ENCODE measurements at regions not wholly inside any gene's neighbourhood (a gene's known extent, or its start where the extent isn't known, plus 50 kb on each side); places are given as distances from the start of the nearest gene placed in this dataset.

- Histone ChIP-seq H4K20me1 (ENCODE audit: insufficient read depth, low read length) (no peaks in the 10 kb centered on the region), H3K4me2 (ENCODE audit: low read length) (no peak overlapping the region), H3K79me2 (ENCODE audit: insufficient read depth, low read length) (no peaks in the 10 kb centered on the region), H3K4me3 (ENCODE audit: low read depth, low read length, poor library complexity, severe bottlenecking) (no peak overlapping the region), H3K4me1 (ENCODE audit: insufficient read depth, low read length, severe bottlenecking) (peaks cover 31% of the 10 kb centered on the region), H2AFZ (ENCODE audit: low read length) (no peak overlapping the region), H3K9me2 (ENCODE audit: low read depth, low read length) (no peaks in the 10 kb centered on the region), H3K9me3 (ENCODE audit: low read length) (no peaks in the 10 kb centered on the region), H3F3A (ENCODE audit: insufficient read depth, low read length) (no peaks in the 10 kb centered on the region), H3K27me3 (ENCODE audit: insufficient read depth, low read length) (no peaks in the 10 kb centered on the region), H3K9ac (ENCODE audit: low read length) (no peak overlapping the region), H3K36me3 (ENCODE audit: insufficient read depth, low read length) (no peaks in the 10 kb centered on the region), H3K27ac (ENCODE audit: low read depth, low read length, poor library complexity, severe bottlenecking) (no peak overlapping the region)
- no peak for TF ChIP-seq EZH2 (IDR thresholded peaks at IDR 0.05; ENCODE audit: borderline replicate concordance, low read length)
- TF ChIP-seq CTCF (IDR thresholded peaks at IDR 0.05; ENCODE audit: low read length) = no peak
Measured at GRCh38 chr13:50420718-50421472, 405.7 kb downstream of the KCNRG start.

GRCh38 chr13:50421473-50422130 lies 406.4 kb downstream of the KCNRG start:
- Histone ChIP-seq H3K9ac (ENCODE audit: low read length) (no peak overlapping the region), H3K4me1 (ENCODE audit: insufficient read depth, low read length, severe bottlenecking) (peaks cover 35% of the 10 kb centered on the region), H3K9me2 (ENCODE audit: low read depth, low read length) (no peaks in the 10 kb centered on the region), H3K79me2 (ENCODE audit: insufficient read depth, low read length) (no peaks in the 10 kb centered on the region), H4K20me1 (ENCODE audit: insufficient read depth, low read length) (no peaks in the 10 kb centered on the region), H3K4me3 (ENCODE audit: low read depth, low read length, poor library complexity, severe bottlenecking) (no peak overlapping the region), H2AFZ (ENCODE audit: low read length) (no peak overlapping the region), H3K36me3 (ENCODE audit: insufficient read depth, low read length) (no peaks in the 10 kb centered on the region), H3K9me3 (ENCODE audit: low read length) (no peaks in the 10 kb centered on the region), H3F3A (ENCODE audit: insufficient read depth, low read length) (no peaks in the 10 kb centered on the region), H3K4me2 (ENCODE audit: low read length) (no peak overlapping the region), H3K27me3 (ENCODE audit: insufficient read depth, low read length) (no peaks in the 10 kb centered on the region), H3K27ac (ENCODE audit: low read depth, low read length, poor library complexity, severe bottlenecking) (peak overlapping the region; percentile 54)
- TF ChIP-seq CTCF (IDR thresholded peaks at IDR 0.05; ENCODE audit: low read length) (no peak), EZH2 (IDR thresholded peaks at IDR 0.05; ENCODE audit: borderline replicate concordance, low read length) (no peak)

GRCh38 chr13:50422181-50423148 lies 407.2 kb downstream of the KCNRG start:
- Histone ChIP-seq H3K36me3 (ENCODE audit: insufficient read depth, low read length) (no peaks in the 10 kb centered on the region), H2AFZ (ENCODE audit: low read length) (peak overlapping the region; percentile 62; the same call in 1 of the 2 replicates), H3K9me3 (ENCODE audit: low read length) (no peaks in the 10 kb centered on the region), H3K4me3 (ENCODE audit: low read depth, low read length, poor library complexity, severe bottlenecking) (no peak overlapping the region), H3K9me2 (ENCODE audit: low read depth, low read length) (no peaks in the 10 kb centered on the region), H3K9ac (ENCODE audit: low read length) (no peak overlapping the region), H3K79me2 (ENCODE audit: insufficient read depth, low read length) (no peaks in the 10 kb centered on the region), H3F3A (ENCODE audit: insufficient read depth, low read length) (no peaks in the 10 kb centered on the region), H3K27ac (ENCODE audit: low read depth, low read length, poor library complexity, severe bottlenecking) (peak overlapping the region; percentile 54), H3K4me1 (ENCODE audit: insufficient read depth, low read length, severe bottlenecking) (peaks cover 35% of the 10 kb centered on the region), H3K4me2 (ENCODE audit: low read length) (peak overlapping the region; percentile 8; the same call in 1 of the 2 replicates), H4K20me1 (ENCODE audit: insufficient read depth, low read length) (no peaks in the 10 kb centered on the region), H3K27me3 (ENCODE audit: insufficient read depth, low read length) (no peaks in the 10 kb centered on the region)
- TF ChIP-seq EZH2 (IDR thresholded peaks at IDR 0.05; ENCODE audit: borderline replicate concordance, low read length) = no peak
- no peak for TF ChIP-seq CTCF (IDR thresholded peaks at IDR 0.05; ENCODE audit: low read length)

All from OCI-LY1 (cell line).